PFSK-1 (cell line): ENCODE measurements at regions not wholly inside any gene's neighbourhood (a gene's known extent, or its start where the extent isn't known, plus 50 kb on each side); places are given as distances from the start of the nearest gene placed in this dataset.

Experiments
- FOXP2 ChIP-seq: optimal IDR thresholded peaks from 2 replicates; pipeline ENCODE3; 2011; ENCODE audit warnings: borderline replicate concordance, control low read depth, inconsistent platforms; ENCODE audit not compliant: insufficient read depth; ENCODE audit errors: extremely low read length, extremely low read depth
- POLR2AphosphoS5 ChIP-seq: IDR thresholded peaks from 2 replicates; pipeline ENCODE4 v1.6.1; 2012; ENCODE audit warnings: low read depth, mild to moderate bottlenecking, control low read depth, low read length, moderate library complexity
- SIN3A ChIP-seq: IDR thresholded peaks from 2 replicates; pipeline ENCODE4 v1.6.1; 2012; ENCODE audit warnings: mild to moderate bottlenecking, low read length, moderate library complexity, borderline replicate concordance; ENCODE audit not compliant: insufficient read depth
- TAF1 ChIP-seq: IDR thresholded peaks from 2 replicates; pipeline ENCODE4 v1.6.1; 2012; ENCODE audit warnings: low read length, control low read depth, borderline replicate concordance; ENCODE audit not compliant: insufficient read depth
- TF ChIP-seq, protein P1 (sequence below), 2 experiments: IDR thresholded peaks; 2 replicates each; pipeline versions ENCODE4 v1.6.1 to v1.8.0; 2011 to 2012; ENCODE audit warnings: low read depth in 2 of 2, low read length in 2 of 2, control low read depth in 1 of 2, inconsistent platforms in 1 of 2, mild to moderate bottlenecking in 1 of 2, moderate library complexity in 1 of 2; ENCODE audit not compliant: insufficient read depth in 1 of 2

DNA sequence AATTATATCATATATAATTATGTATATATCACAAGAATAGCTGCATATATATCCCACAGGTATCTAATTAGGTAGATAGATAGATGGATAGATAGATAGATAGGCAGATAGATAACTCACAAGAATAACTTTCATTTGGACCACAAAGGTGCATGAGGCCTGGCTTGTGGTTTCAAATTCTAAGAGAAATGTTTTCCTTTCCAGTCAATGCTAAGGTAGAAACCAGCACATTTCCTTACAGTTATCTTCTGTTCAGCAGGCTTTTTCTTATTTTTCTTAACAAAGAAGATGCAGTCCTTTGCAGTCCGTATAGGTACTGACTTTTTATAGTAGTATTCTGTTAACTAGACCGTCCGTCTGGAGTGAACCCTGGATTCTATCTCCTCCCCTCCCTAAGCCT lies 152.9 kb upstream of the ANKFN1 start:
- no peak for TF ChIP-seq POLR2AphosphoS5
- TF ChIP-seq TAF1, result no peak
- TF ChIP-seq, protein P1, sequence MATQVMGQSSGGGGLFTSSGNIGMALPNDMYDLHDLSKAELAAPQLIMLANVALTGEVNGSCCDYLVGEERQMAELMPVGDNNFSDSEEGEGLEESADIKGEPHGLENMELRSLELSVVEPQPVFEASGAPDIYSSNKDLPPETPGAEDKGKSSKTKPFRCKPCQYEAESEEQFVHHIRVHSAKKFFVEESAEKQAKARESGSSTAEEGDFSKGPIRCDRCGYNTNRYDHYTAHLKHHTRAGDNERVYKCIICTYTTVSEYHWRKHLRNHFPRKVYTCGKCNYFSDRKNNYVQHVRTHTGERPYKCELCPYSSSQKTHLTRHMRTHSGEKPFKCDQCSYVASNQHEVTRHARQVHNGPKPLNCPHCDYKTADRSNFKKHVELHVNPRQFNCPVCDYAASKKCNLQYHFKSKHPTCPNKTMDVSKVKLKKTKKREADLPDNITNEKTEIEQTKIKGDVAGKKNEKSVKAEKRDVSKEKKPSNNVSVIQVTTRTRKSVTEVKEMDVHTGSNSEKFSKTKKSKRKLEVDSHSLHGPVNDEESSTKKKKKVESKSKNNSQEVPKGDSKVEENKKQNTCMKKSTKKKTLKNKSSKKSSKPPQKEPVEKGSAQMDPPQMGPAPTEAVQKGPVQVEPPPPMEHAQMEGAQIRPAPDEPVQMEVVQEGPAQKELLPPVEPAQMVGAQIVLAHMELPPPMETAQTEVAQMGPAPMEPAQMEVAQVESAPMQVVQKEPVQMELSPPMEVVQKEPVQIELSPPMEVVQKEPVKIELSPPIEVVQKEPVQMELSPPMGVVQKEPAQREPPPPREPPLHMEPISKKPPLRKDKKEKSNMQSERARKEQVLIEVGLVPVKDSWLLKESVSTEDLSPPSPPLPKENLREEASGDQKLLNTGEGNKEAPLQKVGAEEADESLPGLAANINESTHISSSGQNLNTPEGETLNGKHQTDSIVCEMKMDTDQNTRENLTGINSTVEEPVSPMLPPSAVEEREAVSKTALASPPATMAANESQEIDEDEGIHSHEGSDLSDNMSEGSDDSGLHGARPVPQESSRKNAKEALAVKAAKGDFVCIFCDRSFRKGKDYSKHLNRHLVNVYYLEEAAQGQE (IDR thresholded peaks at IDR 0.05; ENCODE audit: insufficient read depth in 1 of 2, low read depth in 2 of 2, low read length in 2 of 2), result no peak
- no peak for TF ChIP-seq SIN3A
- no peak for TF ChIP-seq FOXP2
